GM12874 (cell line): ENCODE measurements at regions not wholly inside any gene's neighbourhood (a gene's known extent, or its start where the extent isn't known, plus 50 kb on each side); places are given as distances from the start of the nearest gene placed in this dataset.

Source experiments
- CTCF ChIP-seq: IDR thresholded peaks from 2 replicates; pipeline ENCODE4 v1.5.1; 2011; ENCODE audit warnings: low read depth, mild to moderate bottlenecking, control low read depth, low read length, moderate library complexity; ENCODE audit not compliant: insufficient read depth

DNA sequence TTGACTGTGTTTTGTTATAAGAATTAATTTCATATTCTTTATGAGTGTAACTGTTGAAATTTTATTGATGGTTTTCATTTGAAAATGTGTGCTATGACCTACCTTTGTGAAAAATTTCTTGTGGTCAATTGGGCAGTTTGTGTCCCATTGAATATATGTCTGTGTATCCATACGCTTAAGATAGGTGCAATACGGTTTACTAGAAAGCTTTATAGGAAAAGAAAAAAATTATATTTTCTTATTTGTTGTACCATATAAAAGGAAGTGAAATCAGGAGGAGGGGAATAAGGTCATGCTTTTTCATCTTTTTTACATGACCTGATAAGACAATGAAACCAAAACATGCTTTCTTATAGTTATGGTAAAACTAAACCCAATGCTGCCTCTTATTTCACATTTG is 807.7 kb downstream of the USP25 start:
- no peak for TF ChIP-seq CTCF

GRCh38 chr21:16538405-16538804 is 808.6 kb downstream of the USP25 start:
- TF ChIP-seq CTCF: no peak

DNA sequence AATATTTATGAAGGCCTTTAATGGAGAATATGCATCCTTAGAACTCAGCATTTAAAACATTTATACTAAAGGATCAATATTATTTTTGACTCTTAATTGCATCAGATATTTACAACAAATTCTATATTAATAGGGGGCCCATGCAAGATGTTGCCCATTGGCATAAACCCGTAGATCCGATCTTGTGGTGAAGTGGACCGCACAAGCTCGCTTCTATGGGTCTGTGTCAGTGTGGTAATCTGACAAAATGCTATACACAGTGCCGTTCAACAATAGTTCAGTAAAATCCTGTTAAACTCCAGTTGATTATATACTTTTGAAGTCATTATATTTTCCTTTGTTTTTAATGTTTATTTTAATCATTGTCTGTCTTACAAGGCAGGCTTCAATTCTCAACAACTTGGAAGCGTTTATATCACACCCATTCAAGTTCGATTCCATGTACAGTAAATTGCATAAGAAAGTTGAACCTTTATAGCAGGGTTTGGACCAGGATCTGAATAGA is 809.2 kb downstream of the USP25 start:
- TF ChIP-seq CTCF: no peak

- no peak for TF ChIP-seq CTCF
Measured at GRCh38 chr21:16540966-16541727, 811.4 kb downstream of the USP25 start.

- no peak for TF ChIP-seq CTCF
Measured at GRCh38 chr21:16550118-16550517, 820.3 kb downstream of the USP25 start.

GRCh38 chr21:16550917-16551741 is 821.3 kb downstream of the USP25 start:
- no peak for TF ChIP-seq CTCF

GRCh38 chr21:16552880-16553279 is 823.1 kb downstream of the USP25 start:
- TF ChIP-seq CTCF: no peak
